Occipital lobe (tissue), 1 donor: ENCODE measurements at regions not wholly inside any gene's neighbourhood (a gene's known extent, or its start where the extent isn't known, plus 50 kb on each side); places are given as distances from the start of the nearest gene placed in this dataset.

Source experiments
- DNase-seq: peaks from one replicate; lab custom pipeline; 2025; lab: John Stamatoyannopoulos, UW

DNA sequence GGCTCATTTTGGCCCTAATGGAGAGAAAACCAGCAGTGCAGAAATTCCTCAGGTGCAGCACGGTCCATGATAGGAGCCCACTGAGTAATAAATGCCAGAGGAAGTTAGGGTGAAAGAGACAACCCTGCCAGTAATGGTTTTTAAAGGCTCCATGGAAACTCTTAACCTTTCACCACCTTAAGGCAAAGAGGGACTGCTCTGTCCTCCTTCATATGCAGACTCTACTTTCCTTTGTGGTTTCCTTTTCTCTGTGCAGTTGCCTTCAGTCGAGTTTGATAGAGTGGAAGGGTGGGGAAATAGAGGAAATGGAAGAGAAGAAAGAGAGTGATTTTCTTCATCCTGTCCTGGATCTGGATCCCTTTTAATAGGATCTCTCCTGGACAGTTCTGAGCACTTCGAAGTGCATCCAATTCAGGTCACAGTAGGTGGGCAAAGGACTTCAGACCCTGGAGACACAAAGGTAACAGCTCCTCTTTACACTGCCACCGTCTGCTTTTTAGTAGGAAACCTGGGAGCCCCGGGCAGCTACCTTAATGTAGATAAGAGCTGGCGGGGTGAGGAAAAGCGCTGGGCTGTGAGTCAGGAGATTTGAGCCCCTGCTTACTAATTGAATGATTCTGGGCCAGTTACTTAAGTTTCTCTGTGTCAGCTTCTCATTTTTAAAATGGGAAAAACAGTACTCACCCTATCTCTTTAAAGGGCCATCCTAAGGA, 294.8 kb downstream of the KCNRG start:
- no peak for DNase-seq

DNA sequence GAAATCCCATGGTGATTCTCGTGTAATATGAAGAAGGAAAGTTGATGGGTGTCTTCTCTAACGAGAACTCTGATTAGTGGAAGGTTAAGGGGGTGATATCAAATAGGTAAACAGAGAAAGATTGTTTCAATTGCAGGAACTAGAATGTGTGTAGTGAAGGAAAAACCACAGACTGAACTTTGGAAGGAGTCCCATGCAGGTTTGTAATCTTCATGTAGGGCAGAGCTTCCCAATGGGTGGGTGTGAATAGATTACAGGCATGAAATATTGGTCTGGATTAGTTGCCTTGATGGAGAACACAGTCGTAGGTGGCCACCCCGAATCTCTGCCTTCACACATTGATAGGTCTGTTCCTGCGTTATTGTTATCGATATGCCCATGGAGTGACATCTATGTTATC, 295.5 kb downstream of the KCNRG start:
- DNase-seq = no peak

GRCh38 chr13:50318887-50319286, 303.6 kb downstream of the KCNRG start:
- no peak for DNase-seq

DNA sequence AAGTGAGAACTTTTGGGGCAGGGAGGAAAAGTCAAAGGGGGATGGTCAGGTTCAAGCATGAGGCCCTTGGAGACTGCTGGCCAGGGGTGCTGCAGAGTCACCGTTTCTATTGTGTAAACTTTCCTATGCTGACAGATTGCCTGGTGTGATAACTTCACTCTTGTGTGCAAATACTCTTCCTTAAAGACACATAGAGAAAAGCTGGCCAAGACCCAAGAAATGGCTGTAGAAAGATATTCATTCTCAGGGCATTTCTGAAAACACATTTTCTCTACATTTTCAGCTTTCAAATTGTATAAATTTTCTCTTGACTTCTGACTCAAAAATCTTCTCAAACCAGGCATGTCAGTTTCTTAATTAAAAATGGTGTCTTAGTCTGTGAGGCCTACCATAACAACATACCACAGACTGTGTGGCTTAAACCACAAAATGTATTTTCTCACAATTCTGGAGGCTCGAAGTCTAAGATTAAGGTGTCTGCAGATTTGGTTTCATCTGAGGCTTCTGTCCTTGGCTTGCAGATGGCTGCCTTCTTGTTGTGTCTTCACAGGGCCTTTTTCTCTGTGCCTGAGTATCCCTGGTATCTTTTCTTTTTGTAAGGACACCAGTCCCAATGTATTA, 304.5 kb downstream of the KCNRG start:
- no peak for DNase-seq

DNA sequence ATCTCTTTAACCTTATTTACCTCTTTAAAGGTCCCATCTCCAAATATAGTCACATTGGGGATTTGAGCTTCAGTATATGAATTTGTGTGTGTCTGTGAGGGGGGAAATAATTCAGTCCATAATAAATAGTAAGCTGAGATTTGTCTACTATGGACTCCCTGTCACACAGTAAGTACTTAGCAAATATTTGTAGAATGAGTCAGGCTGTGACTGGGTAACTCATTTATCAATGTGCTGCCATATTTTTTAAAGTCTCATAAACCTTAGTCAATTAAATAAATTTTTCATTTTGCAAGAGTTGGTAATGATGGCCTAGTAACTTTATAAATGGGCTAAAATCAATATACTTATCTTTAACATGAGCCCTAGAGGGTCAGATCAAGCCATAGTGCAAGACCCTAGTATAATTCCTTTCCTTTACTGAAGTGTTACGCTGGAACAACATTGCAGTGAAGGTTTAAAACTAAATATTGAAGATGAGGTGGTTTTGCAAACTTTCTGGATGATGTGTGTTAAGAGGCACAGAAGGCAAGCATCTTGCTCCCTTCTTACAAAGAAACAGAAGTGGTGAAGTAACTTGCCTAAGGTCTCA, 305.1 kb downstream of the KCNRG start:
- no peak for DNase-seq

DNA sequence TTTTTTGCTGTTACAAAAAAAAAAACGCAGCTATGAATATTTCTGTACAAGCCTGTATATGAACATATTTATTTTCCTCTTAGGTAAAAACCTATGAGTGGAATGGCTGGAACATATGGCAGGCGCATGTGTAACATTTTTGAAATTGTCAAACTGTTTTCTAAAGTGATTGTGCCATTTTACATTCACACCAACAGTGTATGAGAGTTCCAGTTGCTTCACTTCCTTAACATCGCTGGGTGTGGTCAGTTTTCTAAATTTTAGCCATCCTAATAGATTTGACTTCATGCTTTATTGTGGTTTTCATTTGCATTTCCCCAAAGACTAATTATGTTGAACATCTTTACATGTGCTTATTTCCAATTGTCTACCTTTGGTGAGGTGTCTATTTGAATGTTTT, 306.8 kb downstream of the KCNRG start:
- DNase-seq = no peak

DNA sequence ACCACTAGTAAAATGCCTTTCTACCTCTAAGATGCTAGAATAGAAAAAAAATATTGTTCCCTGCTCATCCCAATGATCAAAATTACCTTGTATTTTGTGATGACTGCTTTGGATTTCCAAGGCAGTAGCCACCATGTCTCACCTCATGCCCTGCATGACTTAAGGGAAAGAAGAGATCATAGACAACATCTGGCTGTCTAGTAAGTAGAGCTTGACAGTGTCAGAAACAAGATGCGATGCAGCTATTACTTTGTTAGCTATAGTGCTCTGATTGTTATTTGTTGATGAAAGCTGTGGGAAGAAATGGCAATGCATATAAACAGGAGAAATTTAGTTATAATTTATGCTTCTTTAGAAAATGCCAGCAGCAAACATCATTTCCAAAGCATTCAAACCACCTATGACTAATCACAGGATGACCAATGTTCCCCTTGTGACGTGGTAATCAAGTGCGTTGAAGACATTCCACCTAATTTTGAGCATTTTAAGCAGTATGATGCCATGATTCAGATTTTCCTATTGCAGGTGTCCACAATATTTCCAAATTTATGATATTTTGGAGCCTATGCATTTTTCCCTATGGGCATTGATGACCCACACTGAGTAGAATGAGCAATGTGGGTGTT, 308.3 kb downstream of the KCNRG start:
- DNase-seq = no peak

- no peak for DNase-seq
Observed at GRCh38 chr13:50326271-50326670, 311.0 kb downstream of the KCNRG start.

DNA sequence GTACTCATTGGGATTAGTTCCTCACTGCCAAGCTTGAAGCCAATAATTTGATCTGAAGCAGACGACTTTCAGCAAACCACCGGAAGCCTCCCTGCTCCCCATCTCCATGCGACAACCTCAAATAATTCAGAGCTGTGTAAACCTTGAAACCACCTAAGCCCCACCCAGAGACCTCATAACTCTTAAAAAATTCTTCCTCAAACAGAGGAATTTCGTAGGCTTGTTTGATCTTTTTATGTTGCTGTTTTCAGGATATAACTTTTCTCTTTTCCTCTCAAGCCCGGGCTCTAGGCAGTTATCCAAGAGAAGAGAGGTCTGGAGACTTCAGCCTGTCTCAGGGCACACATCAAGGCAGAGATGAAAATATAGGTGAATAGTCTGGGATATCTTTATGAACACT, 311.6 kb downstream of the KCNRG start:
- DNase-seq = no peak

GRCh38 chr13:50334115-50334778, 319.0 kb downstream of the KCNRG start:
- no peak for DNase-seq

GRCh38 chr13:50334944-50335343, 319.7 kb downstream of the KCNRG start:
- no peak for DNase-seq

DNA sequence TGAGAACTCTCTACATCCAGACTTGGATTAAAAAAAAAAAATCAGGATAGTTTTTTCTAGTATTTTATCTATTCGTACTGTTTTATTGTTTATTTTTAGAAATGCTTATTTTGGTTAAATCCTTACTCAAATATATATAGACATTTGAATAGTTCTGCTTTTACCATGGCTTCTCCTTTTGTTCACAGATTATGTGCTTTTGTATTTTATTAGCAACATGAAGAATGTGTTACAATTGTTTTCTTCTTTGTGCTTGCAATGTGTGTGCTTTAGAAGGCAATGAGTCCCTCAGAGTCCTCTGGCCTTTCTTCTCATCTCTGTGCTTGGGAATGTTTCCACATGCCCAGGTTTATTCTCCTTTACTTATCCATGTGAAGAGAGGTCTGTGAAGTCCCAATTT, 324.0 kb downstream of the KCNRG start:
- no peak for DNase-seq

DNA sequence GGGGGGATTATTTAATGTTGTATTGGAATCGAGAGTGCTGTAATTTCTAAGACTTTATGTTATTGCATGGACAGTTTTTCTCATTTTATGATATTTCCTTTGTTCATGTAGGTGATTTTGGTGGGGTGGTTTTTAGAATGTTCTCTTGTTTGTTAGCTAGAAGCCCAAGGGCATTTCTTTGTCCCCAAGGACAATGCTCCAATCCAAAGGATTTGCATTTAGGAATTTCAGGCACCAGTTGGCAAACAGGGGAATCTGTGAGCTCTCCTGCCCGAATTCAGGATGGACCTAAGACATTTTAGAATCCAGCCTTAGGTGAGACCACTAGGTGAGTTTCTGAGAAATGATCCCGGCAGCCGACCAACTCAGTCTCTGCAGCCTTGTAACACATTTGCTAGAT, 324.9 kb downstream of the KCNRG start:
- DNase-seq = no peak

DNA sequence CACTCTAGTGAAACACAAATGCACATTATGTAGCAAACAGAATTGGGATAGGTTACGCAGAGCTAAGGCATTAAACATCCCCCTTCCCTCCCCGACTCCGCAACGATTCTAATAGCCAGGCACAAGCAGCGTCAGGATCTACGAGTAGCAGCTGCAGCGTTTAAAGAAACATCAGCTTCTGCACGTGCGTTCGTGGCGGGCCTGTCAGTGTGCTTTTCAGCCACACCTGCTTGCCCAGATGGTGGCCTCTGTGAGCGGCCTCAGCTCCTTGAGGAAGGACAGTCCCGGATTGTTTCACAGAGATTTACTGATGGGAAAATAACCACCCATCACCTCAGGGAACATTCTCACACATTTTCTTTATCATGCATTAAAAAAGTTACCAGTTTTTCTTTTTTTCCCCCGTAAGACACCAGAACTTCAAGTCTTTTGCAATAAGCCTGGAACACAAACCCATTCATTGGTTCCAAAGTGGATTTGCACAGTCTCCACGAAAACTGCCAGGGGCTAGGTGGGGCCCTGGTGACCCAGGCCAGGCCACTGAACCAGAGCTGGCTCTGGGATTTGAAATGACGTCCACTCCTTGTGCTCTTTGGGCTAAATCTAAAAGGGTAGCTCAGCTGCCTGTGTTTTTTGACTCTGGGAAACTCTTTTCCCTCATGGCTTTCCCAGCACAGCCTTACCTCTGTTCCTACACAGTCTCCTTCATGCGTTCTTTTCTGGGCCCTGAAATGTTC, 325.5 kb downstream of the KCNRG start:
- DNase-seq = no peak

- DNase-seq = no peak
Observed at GRCh38 chr13:50341526-50341925, 326.3 kb downstream of the KCNRG start.

- no peak for DNase-seq
Observed at GRCh38 chr13:50344717-50345116, 329.5 kb downstream of the KCNRG start.

DNA sequence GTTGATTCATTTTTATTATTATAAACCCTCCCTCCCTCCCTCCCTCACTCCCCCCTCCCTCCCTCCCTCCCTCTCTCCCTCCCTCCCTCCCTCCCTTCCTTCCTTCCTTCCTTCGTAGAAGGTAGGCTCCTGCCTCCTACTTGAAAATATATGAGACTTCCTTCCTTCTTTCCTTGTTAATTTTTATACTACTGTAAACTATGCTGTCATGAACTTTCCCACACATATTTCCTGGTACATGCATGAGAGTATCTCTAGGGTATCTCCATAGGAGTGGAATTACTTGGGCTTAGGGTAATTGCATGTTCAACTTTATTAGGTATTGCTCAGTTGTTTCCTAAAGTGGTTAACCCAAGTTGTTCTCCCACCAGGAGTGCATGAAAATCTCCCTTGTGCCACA, 330.6 kb downstream of the KCNRG start:
- no peak for DNase-seq

GRCh38 chr13:50348371-50348770, 333.1 kb downstream of the KCNRG start:
- DNase-seq = no peak

DNA sequence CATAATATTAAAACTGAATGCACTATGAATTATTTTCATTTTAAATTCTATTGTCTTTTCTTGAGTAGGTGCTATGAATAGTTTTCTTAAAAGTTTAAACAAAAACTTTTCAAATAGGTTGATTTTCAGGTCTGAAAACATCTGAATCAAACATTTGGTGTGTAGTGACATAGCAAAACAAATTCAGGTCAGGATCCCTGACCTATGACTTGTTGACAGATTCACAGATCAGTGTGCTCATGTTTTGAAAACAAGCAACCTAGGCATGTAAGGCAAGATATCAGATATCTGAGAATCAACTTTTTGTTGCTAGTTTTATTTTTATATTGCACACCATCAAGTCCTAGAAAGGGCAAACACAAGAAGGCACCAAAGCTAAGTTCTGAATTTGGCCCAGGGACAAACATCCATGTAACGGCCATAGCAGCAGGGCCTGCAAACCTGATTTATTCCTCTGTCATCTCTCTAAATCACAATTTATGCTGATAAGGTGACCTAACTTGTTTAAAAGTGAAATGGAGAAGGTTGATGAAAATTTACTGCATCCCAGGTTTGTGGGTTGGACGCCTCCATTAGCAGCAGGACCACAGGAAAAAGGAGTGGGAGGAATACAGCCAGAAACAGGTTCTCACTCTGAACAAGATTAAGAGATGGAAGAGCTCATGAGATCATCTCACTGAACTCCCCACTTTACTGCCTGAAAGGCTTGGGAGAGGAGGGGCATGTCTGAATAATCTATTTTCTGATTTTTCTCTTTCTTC, 337.7 kb downstream of the KCNRG start:
- no peak for DNase-seq

DNA sequence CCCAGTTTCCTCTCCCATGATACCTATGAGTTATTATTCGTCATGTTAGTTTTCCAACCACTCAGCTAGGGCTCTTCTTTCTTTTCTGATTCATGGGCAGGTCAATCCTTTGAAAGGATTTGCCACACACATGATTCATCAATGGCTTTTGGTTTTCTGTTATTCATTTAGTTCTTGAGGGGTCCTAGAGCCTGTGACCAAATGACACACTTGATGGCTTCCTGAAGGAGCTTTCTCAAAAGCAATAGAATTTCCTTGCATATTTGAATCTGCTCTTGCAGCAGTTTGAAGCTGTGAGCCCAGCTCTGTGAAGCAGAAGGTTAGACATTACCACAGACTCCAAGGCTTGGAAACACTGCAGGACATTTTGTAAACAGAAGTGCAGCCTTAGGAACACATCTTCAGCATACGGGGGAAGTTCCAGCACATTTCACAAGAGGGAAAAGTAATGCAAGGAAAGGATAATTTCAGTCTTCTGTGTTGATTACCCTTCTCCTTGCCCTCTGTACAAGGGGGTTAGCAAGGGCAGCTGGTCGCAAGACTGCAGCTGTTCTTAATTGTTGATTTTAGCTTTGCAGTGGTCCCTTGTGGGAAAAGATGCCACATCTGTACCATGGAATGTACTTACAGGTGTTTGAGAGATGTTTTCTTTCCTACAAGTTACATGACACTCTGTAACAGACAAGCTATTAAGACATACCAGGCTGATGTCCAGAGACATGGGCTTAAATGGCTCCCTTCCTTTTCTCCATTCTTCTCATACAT, 338.6 kb downstream of the KCNRG start:
- DNase-seq = no peak
